ENCODE measurements at regions not wholly inside any gene's neighbourhood (a gene's known extent, or its start where the extent isn't known, plus 50 kb on each side); places are given as distances from the start of the nearest gene placed in this dataset.
"Not testable (repeated sequence)": the region's sequence is repeated elsewhere in the genome, so short reads cannot be mapped to it uniquely, and the experiment has no call there.

DNA sequence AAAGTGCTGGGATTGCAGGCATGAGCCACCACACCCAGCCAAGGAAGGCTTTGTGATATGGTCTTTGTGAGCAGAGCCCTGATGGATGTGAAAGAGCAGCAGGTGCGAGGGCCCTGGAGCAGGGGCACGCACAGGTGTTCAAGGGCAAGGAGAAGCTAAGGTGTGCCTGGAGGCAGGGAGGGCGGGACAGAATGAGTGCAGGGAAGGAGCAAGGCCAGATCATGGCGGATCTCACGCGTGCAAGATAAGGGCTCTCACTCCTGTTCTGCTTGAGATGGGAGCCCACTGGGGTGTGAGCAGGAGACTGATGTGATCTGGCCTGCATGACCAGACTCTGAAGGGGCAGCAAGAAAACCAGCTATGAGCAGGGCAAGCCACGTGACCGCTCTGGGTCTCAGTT is 295.0 kb downstream of the GOLGA6L6 start:
- not testable (repeated sequence) for TF ChIP-seq CTCF (IDR thresholded peaks at IDR 0.05; ENCODE audit: low read depth, low read length, missing input control); RXRA (IDR thresholded peaks at IDR 0.05)

All from liver (tissue), 3 donors.